ENCODE measurements at regions not wholly inside any gene's neighbourhood (a gene's known extent, or its start where the extent isn't known, plus 50 kb on each side); places are given as distances from the start of the nearest gene placed in this dataset.

- no peaks in the 10 kb centered on the region for H3K79me2 ChIP-seq (ENCODE audit: control insufficient read depth, insufficient read depth, low read length)
- no peaks in the 10 kb centered on the region for H3K9me3 ChIP-seq (replicated peaks; ENCODE audit: control insufficient read depth, insufficient read depth, low read length)
- no peak overlapping the region for H3K27ac ChIP-seq (ENCODE audit: control insufficient read depth, insufficient read depth)
- no peak overlapping the region for H2AFZ ChIP-seq (ENCODE audit: control insufficient read depth, low read depth, low read length)
- H3K9ac ChIP-seq (ENCODE audit: control insufficient read depth, insufficient read depth, low read length), result no peak overlapping the region
- H3K27me3 ChIP-seq (replicated peaks in 1 of 2; ENCODE audit: control insufficient read depth in 2 of 2, insufficient read depth in 2 of 2, low read length in 1 of 2), result no peaks in the 10 kb centered on the region
- CTCF ChIA-PET, result interaction anchor here (0.9 kb wide), 1 partner anchor 9 kb away, joined by 3 read pairs; no protein-coding TSS in a partner anchor
- H3K4me3 ChIP-seq, result no peak overlapping the region
- H3K4me1 ChIP-seq (ENCODE audit: control insufficient read depth, insufficient read depth, low read length), result no peaks in the 10 kb centered on the region
- DNase-seq (ENCODE audit: low read depth, low spot score) (no peak), FAIRE-seq (no peak), ATAC-seq (no peak)
- no peaks in the 10 kb centered on the region for H4K20me1 ChIP-seq (ENCODE audit: control insufficient read depth, insufficient read depth)
- H3K4me2 ChIP-seq (ENCODE audit: control insufficient read depth, insufficient read depth), result no peak overlapping the region
- intact Hi-C loops (cut with micrococcal nuclease; ENCODE audit: unreplicated experiment) (no loop called here), in situ Hi-C loops (cut with MboI) (no loop called here)
- no TSS peak for BruUV-seq (replicated peaks)
- WGBS (ENCODE audit: insufficient coverage, insufficient replicate concordance, low lambda C conversion rate, missing lambda C conversion rate), result 34% methylated on average over 9 of the region's 9 CpGs
- RAD21 ChIA-PET (ENCODE audit: unreplicated experiment), result no interaction called here
- H3K36me3 ChIP-seq (ENCODE audit: control insufficient read depth in 2 of 2, insufficient read depth in 2 of 2, low read length in 1 of 2), result no peaks in the 10 kb centered on the region
- SMC1A ChIA-PET (ENCODE audit: uncharacterized antibody, unreplicated experiment), result no interaction called here
- POLR2A ChIA-PET, result no interaction called here
- TF ChIP-seq MEF2B (IDR thresholded peaks at IDR 0.05; ENCODE audit: partially characterized antibody, poor library complexity, severe bottlenecking) (no peak), MAX (IDR thresholded peaks at IDR 0.05; ENCODE audit: low read depth, low read length) (no peak), PML (IDR thresholded peaks at IDR 0.05; ENCODE audit: low read length) (no peak), LARP7 (IDR thresholded peaks at IDR 0.05) (no peak), JUND (IDR thresholded peaks at IDR 0.05; ENCODE audit: low read depth, low read length) (no peak), RELB (IDR thresholded peaks at IDR 0.05; ENCODE audit: low read depth) (no peak), ZBED1 (IDR thresholded peaks at IDR 0.05; ENCODE audit: borderline replicate concordance) (no peak), PAX8 (IDR thresholded peaks at IDR 0.05) (no peak), NFYA (IDR thresholded peaks at IDR 0.05; ENCODE audit: borderline replicate concordance, low read depth, low read length) (no peak), CUX1 (IDR thresholded peaks at IDR 0.05; ENCODE audit: insufficient replicate concordance, low read depth, low read length) (no peak), FOXM1 (IDR thresholded peaks at IDR 0.05; ENCODE audit: low read depth, low read length) (no peak), MXI1 (IDR thresholded peaks at IDR 0.05; ENCODE audit: low read depth, low read length) (no peak), HDAC2 (IDR thresholded peaks at IDR 0.05) (no peak), CHD1 (IDR thresholded peaks at IDR 0.05; ENCODE audit: low read depth, low read length) (no peak), CBX3 (IDR thresholded peaks at IDR 0.05; ENCODE audit: borderline replicate concordance, low read depth) (no peak), CTCF (IDR thresholded peaks at IDR 0.05 in 2 of 3, conservative IDR thresholded peaks at IDR 0.05 in 1 of 3; ENCODE audit: control insufficient read depth in 2 of 3, extremely low read depth in 1 of 3, insufficient read depth in 1 of 3, low read depth in 3 of 3, low read length in 3 of 3) (no peak)
Observed at GRCh38 chr6:19554356-19555225, 282.6 kb upstream of the ID4 start.

Measured in GM12878 (cell line).